ENCODE measurements at regions not wholly inside any gene's neighbourhood (a gene's known extent, or its start where the extent isn't known, plus 50 kb on each side); places are given as distances from the start of the nearest gene placed in this dataset.
"Not testable (repeated sequence)": the region's sequence is repeated elsewhere in the genome, so short reads cannot be mapped to it uniquely, and the experiment has no call there.

GRCh38 chr3:78096488-78097255, 1056.8 kb downstream of the ROBO2 start:
- Histone ChIP-seq H3F3A (ENCODE audit: insufficient read depth) (no peaks in the 10 kb centered on the region), H3K4me3 (no peak overlapping the region), H3K4me2 (ENCODE audit: unreplicated experiment) (no peak overlapping the region), H3K79me2 (ENCODE audit: insufficient read depth) (no peaks in the 10 kb centered on the region), H3K9me2 (ENCODE audit: insufficient read depth) (no peaks in the 10 kb centered on the region), H3K9ac (no peak overlapping the region), H4K20me1 (ENCODE audit: insufficient read depth) (no peaks in the 10 kb centered on the region), H3K36me3 (ENCODE audit: low read depth) (no peaks in the 10 kb centered on the region), H3K27me3 (replicated peaks; ENCODE audit: insufficient read depth) (no peaks in the 10 kb centered on the region), H3K4me1 (ENCODE audit: insufficient read depth) (no peaks in the 10 kb centered on the region), H3K27ac (no peak overlapping the region), H2AFZ (no peak overlapping the region), H3K9me3 (ENCODE audit: low read depth) (no peaks in the 10 kb centered on the region)
- no peak for TF ChIP-seq EZH2phosphoT487 (IDR thresholded peaks at IDR 0.05; ENCODE audit: insufficient read depth, low read depth)
- TF ChIP-seq EZH2 (IDR thresholded peaks at IDR 0.05; ENCODE audit: insufficient read depth, poor library complexity, severe bottlenecking), result no peak
- in situ Hi-C loops (cut with MboI), result no loop called here
- no peak for DNase-seq

DNA sequence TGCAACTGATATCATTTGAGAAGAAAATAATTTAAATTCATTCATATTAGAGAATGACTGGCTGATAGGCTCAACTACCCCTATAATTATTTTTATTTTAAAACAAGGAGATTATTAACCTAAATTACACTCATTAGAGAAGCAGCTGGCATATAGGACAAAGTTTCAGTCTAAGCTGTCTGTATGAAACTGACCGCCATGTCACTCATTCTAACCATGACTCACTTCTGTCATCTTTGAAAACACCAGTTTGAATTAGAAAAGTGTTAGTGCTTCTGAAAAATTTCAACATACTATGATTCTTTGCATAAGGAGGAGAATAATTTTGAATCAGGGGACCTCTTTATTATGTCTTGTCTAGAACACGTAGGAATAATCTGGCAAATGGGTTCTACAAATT, 1058.5 kb downstream of the ROBO2 start:
- Histone ChIP-seq H3K9me2 (ENCODE audit: insufficient read depth) (no peaks in the 10 kb centered on the region), H3K4me3 (no peak overlapping the region), H2AFZ (no peak overlapping the region), H3K4me2 (ENCODE audit: unreplicated experiment) (no peak overlapping the region), H3K9me3 (ENCODE audit: low read depth) (no peaks in the 10 kb centered on the region), H3F3A (ENCODE audit: insufficient read depth) (no peaks in the 10 kb centered on the region), H3K27ac (no peak overlapping the region), H3K4me1 (ENCODE audit: insufficient read depth) (no peaks in the 10 kb centered on the region), H4K20me1 (ENCODE audit: insufficient read depth) (no peaks in the 10 kb centered on the region), H3K27me3 (replicated peaks; ENCODE audit: insufficient read depth) (no peaks in the 10 kb centered on the region), H3K79me2 (ENCODE audit: insufficient read depth) (no peaks in the 10 kb centered on the region), H3K9ac (no peak overlapping the region), H3K36me3 (ENCODE audit: low read depth) (no peaks in the 10 kb centered on the region)
- DNase-seq, result no peak
- no peak for TF ChIP-seq EZH2 (IDR thresholded peaks at IDR 0.05; ENCODE audit: insufficient read depth, poor library complexity, severe bottlenecking)
- TF ChIP-seq EZH2phosphoT487 (IDR thresholded peaks at IDR 0.05; ENCODE audit: insufficient read depth, low read depth), result no peak
- WGBS, 2 experiments (ENCODE audit: low coverage in 1 of 2, low lambda C conversion rate in 2 of 2, missing lambda C conversion rate in 2 of 2), result 58 to 66% methylated on average over 2 of the region's 2 CpGs
- in situ Hi-C loops (cut with MboI), result no loop called here

DNA sequence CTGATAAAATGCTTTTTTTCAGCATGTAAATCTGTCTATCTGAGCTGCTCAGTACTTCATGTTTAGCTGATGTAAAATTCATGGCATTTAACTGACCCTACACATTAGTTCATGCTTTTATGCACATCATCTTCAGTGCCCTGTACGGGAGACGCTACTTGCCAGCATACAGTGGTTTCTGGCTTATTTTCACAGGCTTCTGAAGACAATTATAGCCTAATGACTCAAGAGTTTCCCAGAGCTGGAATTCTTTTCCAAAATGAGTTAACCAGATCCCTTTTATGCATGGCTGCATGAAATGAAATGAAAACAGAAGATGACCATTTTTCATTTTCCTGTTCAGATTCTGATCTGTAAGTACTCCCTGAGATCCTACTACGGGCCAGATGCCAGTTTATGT, 1061.5 kb downstream of the ROBO2 start:
- in situ Hi-C loops (cut with MboI), result no loop called here
- Histone ChIP-seq H3K79me2 (ENCODE audit: insufficient read depth) (no peaks in the 10 kb centered on the region), H3F3A (ENCODE audit: insufficient read depth) (no peaks in the 10 kb centered on the region), H3K9me3 (ENCODE audit: low read depth) (no peaks in the 10 kb centered on the region), H3K4me1 (ENCODE audit: insufficient read depth) (no peaks in the 10 kb centered on the region), H3K36me3 (ENCODE audit: low read depth) (no peaks in the 10 kb centered on the region), H3K27me3 (replicated peaks; ENCODE audit: insufficient read depth) (no peaks in the 10 kb centered on the region), H3K9me2 (ENCODE audit: insufficient read depth) (no peaks in the 10 kb centered on the region), H4K20me1 (ENCODE audit: insufficient read depth) (no peaks in the 10 kb centered on the region), H3K27ac (no peak overlapping the region), H2AFZ (no peak overlapping the region), H3K4me2 (ENCODE audit: unreplicated experiment) (no peak overlapping the region), H3K4me3 (no peak overlapping the region), H3K9ac (no peak overlapping the region)
- no peak for TF ChIP-seq EZH2 (IDR thresholded peaks at IDR 0.05; ENCODE audit: insufficient read depth, poor library complexity, severe bottlenecking)
- no peak for TF ChIP-seq EZH2phosphoT487 (IDR thresholded peaks at IDR 0.05; ENCODE audit: insufficient read depth, low read depth)
- peak; percentile 41 for DNase-seq
- 0 to 5% methylated on average over 3 of the region's 3 CpGs for WGBS, 2 experiments (ENCODE audit: low coverage in 1 of 2, low lambda C conversion rate in 2 of 2, missing lambda C conversion rate in 2 of 2)

DNA sequence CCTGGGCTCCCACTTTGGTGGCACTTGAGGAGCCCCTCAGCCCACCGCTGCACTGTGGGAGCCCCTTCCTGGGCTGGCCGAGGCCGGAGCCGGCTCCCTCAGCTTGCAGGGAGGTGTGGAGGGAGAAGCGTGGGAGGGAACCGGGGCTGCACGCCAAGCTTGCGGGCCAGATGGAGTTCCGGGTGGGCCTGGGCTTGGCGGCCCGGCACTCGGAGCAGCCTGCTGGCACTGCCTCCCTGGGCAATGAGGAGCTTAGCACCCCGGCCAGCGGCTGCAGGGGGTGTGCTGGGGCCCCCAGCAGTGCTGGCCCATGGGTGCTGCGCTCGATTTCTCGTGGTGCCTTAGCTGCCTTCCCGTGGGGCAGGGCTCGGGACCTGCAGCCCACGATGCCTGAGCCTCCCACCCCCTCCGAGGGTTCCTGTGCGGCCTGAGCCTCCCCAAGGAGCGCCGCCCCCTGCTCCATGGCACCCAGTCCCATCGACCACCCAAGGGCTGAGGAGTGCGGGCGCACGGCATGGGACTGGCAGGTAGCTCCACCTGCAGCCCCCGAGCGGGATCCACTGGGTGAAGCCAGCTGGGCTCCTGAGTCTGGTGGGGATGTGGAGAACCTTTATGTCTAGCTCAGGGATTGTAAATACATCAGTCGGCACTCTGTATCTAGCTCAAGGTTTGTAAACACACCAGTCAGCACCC, 1068.5 kb downstream of the ROBO2 start:
- H4K20me1 ChIP-seq (ENCODE audit: insufficient read depth); DNase-seq: not testable (repeated sequence)
- 80 to 85% methylated on average over 13 to 28 of the region's 31 CpGs for WGBS, 2 experiments (ENCODE audit: low coverage in 1 of 2, low lambda C conversion rate in 2 of 2, missing lambda C conversion rate in 2 of 2)

More for the DNA sequence above, 1068.5 kb downstream of the ROBO2 start:
- in situ Hi-C loops (cut with MboI); H3K4me3 ChIP-seq; H3K4me2 ChIP-seq (ENCODE audit: unreplicated experiment); H3K9ac ChIP-seq; H3F3A ChIP-seq (ENCODE audit: insufficient read depth); H3K9me3 ChIP-seq (ENCODE audit: low read depth); H3K4me1 ChIP-seq (ENCODE audit: insufficient read depth); H3K36me3 ChIP-seq (ENCODE audit: low read depth); H3K27ac ChIP-seq; H2AFZ ChIP-seq; H3K79me2 ChIP-seq (ENCODE audit: insufficient read depth); H3K27me3 ChIP-seq (replicated peaks; ENCODE audit: insufficient read depth); H3K9me2 ChIP-seq (ENCODE audit: insufficient read depth): not testable (repeated sequence)

Data from GM23248 (cell line).